ENCODE measurements at regions not wholly inside any gene's neighbourhood (a gene's known extent, or its start where the extent isn't known, plus 50 kb on each side); places are given as distances from the start of the nearest gene placed in this dataset.

- H3K4me1 ChIP-seq (ENCODE audit: low read length): no peaks in the 10 kb centered on the region
- H3K4me2 ChIP-seq (ENCODE audit: low read depth, low read length): no peak overlapping the region
Observed at GRCh38 chr3:102195198-102195948, 239.4 kb upstream of the ZPLD1 start.

GRCh38 chr3:102200126-102200525, 234.7 kb upstream of the ZPLD1 start:
- Histone ChIP-seq H3K9me2 (replicated peaks; ENCODE audit: insufficient read depth, low read length) (no peaks in the 10 kb centered on the region), H3K27ac (ENCODE audit: low read length) (no peak overlapping the region), H3K9ac (ENCODE audit: low read length) (no peak overlapping the region), H3K9me3 (replicated peaks; ENCODE audit: insufficient read depth, low read length) (no peaks in the 10 kb centered on the region), H3K36me3 (replicated peaks; ENCODE audit: insufficient read depth, low read length) (no peaks in the 10 kb centered on the region), H2AFZ (ENCODE audit: low read length) (no peak overlapping the region), H3K27me3 (replicated peaks; ENCODE audit: insufficient read depth, low read length) (no peaks in the 10 kb centered on the region), H4K20me1 (ENCODE audit: insufficient read depth, low read length) (no peaks in the 10 kb centered on the region), H3K4me2 (ENCODE audit: low read depth, low read length) (no peak overlapping the region), H3K79me2 (ENCODE audit: low read length) (no peaks in the 10 kb centered on the region), H3K4me3 (ENCODE audit: low read length) (no peak overlapping the region), H3K4me1 (ENCODE audit: low read length) (no peaks in the 10 kb centered on the region), H3F3A (ENCODE audit: insufficient read depth, low read length) (no peaks in the 10 kb centered on the region)
- TF ChIP-seq EZH2phosphoT487 (IDR thresholded peaks at IDR 0.05; ENCODE audit: low read length) (no peak), EZH2 (optimal IDR thresholded peaks at IDR 0.05; ENCODE audit: low read depth, low read length) (no peak), CTCF (IDR thresholded peaks at IDR 0.05; ENCODE audit: low read length) (no peak)
- DNase-seq: no peak

More at GRCh38 chr3:102195198-102195948, 239.4 kb upstream of the ZPLD1 start:
- Histone ChIP-seq H2AFZ (ENCODE audit: low read length) (no peak overlapping the region), H3K9me2 (replicated peaks; ENCODE audit: insufficient read depth, low read length) (no peaks in the 10 kb centered on the region), H3K9ac (ENCODE audit: low read length) (no peak overlapping the region), H3K9me3 (replicated peaks; ENCODE audit: insufficient read depth, low read length) (no peaks in the 10 kb centered on the region), H3F3A (ENCODE audit: insufficient read depth, low read length) (no peaks in the 10 kb centered on the region), H3K36me3 (replicated peaks; ENCODE audit: insufficient read depth, low read length) (no peaks in the 10 kb centered on the region), H4K20me1 (ENCODE audit: insufficient read depth, low read length) (no peaks in the 10 kb centered on the region), H3K79me2 (ENCODE audit: low read length) (no peaks in the 10 kb centered on the region), H3K27ac (ENCODE audit: low read length) (no peak overlapping the region; the same call in 1 of the 2 replicates), H3K4me3 (ENCODE audit: low read length) (no peak overlapping the region), H3K27me3 (replicated peaks; ENCODE audit: insufficient read depth, low read length) (no peaks in the 10 kb centered on the region)
- TF ChIP-seq CTCF (IDR thresholded peaks at IDR 0.05; ENCODE audit: low read length) (no peak), EZH2 (optimal IDR thresholded peaks at IDR 0.05; ENCODE audit: low read depth, low read length) (no peak), EZH2phosphoT487 (IDR thresholded peaks at IDR 0.05; ENCODE audit: low read length) (no peak)
- no peak for DNase-seq

GRCh38 chr3:102200560-102200959, 234.3 kb upstream of the ZPLD1 start:
- Histone ChIP-seq H3K4me2 (ENCODE audit: low read depth, low read length) (no peak overlapping the region), H3K36me3 (replicated peaks; ENCODE audit: insufficient read depth, low read length) (no peaks in the 10 kb centered on the region), H3F3A (ENCODE audit: insufficient read depth, low read length) (no peaks in the 10 kb centered on the region), H3K9me2 (replicated peaks; ENCODE audit: insufficient read depth, low read length) (no peaks in the 10 kb centered on the region), H3K27ac (ENCODE audit: low read length) (no peak overlapping the region), H4K20me1 (ENCODE audit: insufficient read depth, low read length) (no peaks in the 10 kb centered on the region), H3K4me3 (ENCODE audit: low read length) (no peak overlapping the region), H3K27me3 (replicated peaks; ENCODE audit: insufficient read depth, low read length) (no peaks in the 10 kb centered on the region), H3K4me1 (ENCODE audit: low read length) (no peaks in the 10 kb centered on the region), H2AFZ (ENCODE audit: low read length) (no peak overlapping the region), H3K9me3 (replicated peaks; ENCODE audit: insufficient read depth, low read length) (no peaks in the 10 kb centered on the region), H3K9ac (ENCODE audit: low read length) (no peak overlapping the region), H3K79me2 (ENCODE audit: low read length) (no peaks in the 10 kb centered on the region)
- no peak for TF ChIP-seq CTCF (IDR thresholded peaks at IDR 0.05; ENCODE audit: low read length)
- TF ChIP-seq EZH2phosphoT487 (IDR thresholded peaks at IDR 0.05; ENCODE audit: low read length): no peak
- no peak for TF ChIP-seq EZH2 (optimal IDR thresholded peaks at IDR 0.05; ENCODE audit: low read depth, low read length)
- DNase-seq: no peak

All from MM.1S (cell line).